PC-9 (cell line): ENCODE measurements at regions not wholly inside any gene's neighbourhood (a gene's known extent, or its start where the extent isn't known, plus 50 kb on each side); places are given as distances from the start of the nearest gene placed in this dataset.

Experiments used
- BruUV-seq: library from RNA; stranded (reverse); fragments of 400-500 nt; replicated peaks from 2 replicates; lab custom pipeline; 2021; lab: Mats Ljungman, UMichigan
- CTCF ChIA-PET: fragments of 300-600 bp; sonication (Branson Sonifier 250); formaldehyde crosslinking; loops from one replicate; lab custom pipeline; 2022; ENCODE audit warnings: antibody characterized with exemption; lab: Charles Lee
- POLR2A ChIA-PET: fragments of 300-600 bp; sonication (Branson Sonifier 250); formaldehyde crosslinking; loops from one replicate; lab custom pipeline; 2022; ENCODE audit warnings: antibody characterized with exemption; ENCODE audit not compliant: unreplicated experiment; lab: Charles Lee
- DNase-seq, 2 experiments: peaks; one replicate each; pipeline versions ENCODE4 v3.0.0 to v3.0.0-alpha.2; 2015 to 2022; ENCODE audit warnings: mixed read lengths in 1 of 2
- H2AFZ ChIP-seq: fragments of 200-600 bp; sonication (generic); 2 replicates; pipeline ENCODE4 v1.8.1; 2017; ENCODE audit warnings: antibody characterized with exemption
- H3F3A ChIP-seq: fragments of 200-600 bp; sonication (generic); 2 replicates; pipeline ENCODE4 v1.8.1; 2017; ENCODE audit warnings: antibody characterized with exemption, mild to moderate bottlenecking, low read depth; ENCODE audit not compliant: insufficient read depth
- H3K27ac ChIP-seq: fragments of 200-600 bp; sonication (generic); 2 replicates; pipeline ENCODE4 v1.6.1; 2016; ENCODE audit warnings: mixed run types
- H3K27me3 ChIP-seq: fragments of 200-600 bp; sonication (generic); 2 replicates; pipeline ENCODE4 v1.6.1; 2016; ENCODE audit warnings: low read depth, mixed run types; ENCODE audit not compliant: insufficient read depth
- H3K36me3 ChIP-seq: fragments of 200-600 bp; sonication (generic); 2 replicates; pipeline ENCODE4 v1.6.1; 2016; ENCODE audit warnings: low read depth, mixed run types
- H3K4me1 ChIP-seq: fragments of 200-600 bp; sonication (generic); replicated peaks from 2 replicates; pipeline ENCODE4 v1.6.1; 2016; ENCODE audit warnings: mixed run types; ENCODE audit not compliant: insufficient read depth
- H3K4me2 ChIP-seq: fragments of 200-600 bp; sonication (generic); 2 replicates; pipeline ENCODE4 v1.6.1; 2017; ENCODE audit warnings: mixed run types
- H3K4me3 ChIP-seq: fragments of 200-600 bp; sonication (generic); 2 replicates; pipeline ENCODE4 v1.6.1; 2016; ENCODE audit warnings: mixed run types
- H3K79me2 ChIP-seq: fragments of 200-600 bp; sonication (generic); 2 replicates; pipeline ENCODE4 v1.6.1; 2017; ENCODE audit warnings: low read depth, mixed run types
- H3K9me2 ChIP-seq: fragments of 200-600 bp; sonication (generic); 2 replicates; pipeline ENCODE4 v1.8.1; 2017; ENCODE audit warnings: mild to moderate bottlenecking; ENCODE audit not compliant: insufficient read depth
- H3K9me3 ChIP-seq: fragments of 200-600 bp; sonication (generic); 2 replicates; pipeline ENCODE4 v1.8.1; 2016; ENCODE audit warnings: low read depth; ENCODE audit not compliant: insufficient read depth
- H4K20me1 ChIP-seq: fragments of 200-600 bp; sonication (generic); 2 replicates; pipeline ENCODE4 v1.8.1; 2017; ENCODE audit not compliant: insufficient read depth
- CTCF ChIP-seq: fragments of 200-600 bp; sonication (generic); conservative IDR thresholded peaks from 2 replicates; pipeline ENCODE4 v1.6.1; 2017; ENCODE audit warnings: mixed run types, antibody characterized with exemption, mild to moderate bottlenecking, moderate library complexity
- EZH2 ChIP-seq: fragments of 200-600 bp; sonication (generic); IDR thresholded peaks from 2 replicates; pipeline ENCODE4 v1.8.0; 2017; ENCODE audit warnings: antibody characterized with exemption, low read depth
- intact Hi-C: fragments of 100-400 bp; cut with micrococcal nuclease; formaldehyde crosslinking; loops from one replicate; pipeline ENCODE4 v1.10.0; 2022; ENCODE audit not compliant: unreplicated experiment

GRCh38 chr15:97078591-97078990 is 748.1 kb downstream of the NR2F2 start:
- H3K36me3 ChIP-seq, result no peaks in the 10 kb centered on the region
- H3K9me3 ChIP-seq, result no peaks in the 10 kb centered on the region
- ChIA-PET POLR2A (no interaction called here), CTCF (no interaction called here)
- no peaks in the 10 kb centered on the region for H3K27me3 ChIP-seq
- H3F3A ChIP-seq, result no peaks in the 10 kb centered on the region
- TF ChIP-seq CTCF (no peak), EZH2 (no peak)
- H3K9me2 ChIP-seq, result no peaks in the 10 kb centered on the region
- H4K20me1 ChIP-seq, result no peaks in the 10 kb centered on the region
- intact Hi-C loops, result no loop called here
- no peak overlapping the region for H3K4me2 ChIP-seq
- no peak overlapping the region for H2AFZ ChIP-seq
- no peaks in the 10 kb centered on the region for H3K79me2 ChIP-seq
- H3K4me1 ChIP-seq, result no peaks in the 10 kb centered on the region
- no peak overlapping the region for H3K4me3 ChIP-seq
- no peak for DNase-seq
- no TSS peak for BruUV-seq
- H3K27ac ChIP-seq, result no peak overlapping the region

DNA sequence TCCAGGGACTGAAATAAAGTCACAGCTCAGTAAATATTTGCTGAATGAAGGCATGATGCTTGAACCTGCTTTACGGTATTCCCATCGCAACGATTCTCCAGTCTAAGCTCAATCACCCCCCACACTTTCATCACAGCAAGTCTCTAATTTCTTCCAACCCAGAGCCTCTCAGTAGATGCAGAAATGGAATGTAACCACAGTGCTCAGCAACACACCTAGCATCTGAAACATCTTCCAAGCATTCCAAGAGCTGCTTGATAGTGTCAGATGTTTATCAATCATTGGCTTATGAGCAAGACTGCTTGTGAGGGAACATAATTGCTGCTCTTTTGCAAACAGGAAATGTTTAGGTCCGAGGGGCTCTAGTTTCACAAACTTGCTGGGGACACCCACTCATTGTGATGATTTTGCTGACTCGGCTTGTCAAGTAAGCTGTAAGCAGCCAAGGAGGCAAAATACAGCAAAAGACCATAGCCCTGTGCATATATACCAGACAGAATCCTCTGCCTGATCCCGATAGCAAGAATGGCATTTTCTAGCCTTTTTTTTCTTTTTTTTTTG is 751.2 kb downstream of the NR2F2 start:
- no peaks in the 10 kb centered on the region for H3K9me3 ChIP-seq
- no peak overlapping the region for H2AFZ ChIP-seq
- no peak for DNase-seq
- H4K20me1 ChIP-seq, result no peaks in the 10 kb centered on the region
- no TSS peak for BruUV-seq
- H3K79me2 ChIP-seq, result no peaks in the 10 kb centered on the region
- ChIA-PET POLR2A (no interaction called here), CTCF (no interaction called here)
- no peak overlapping the region for H3K27ac ChIP-seq
- no peaks in the 10 kb centered on the region for H3K4me1 ChIP-seq
- no peaks in the 10 kb centered on the region; the same call in 1 of the 2 replicates for H3K27me3 ChIP-seq
- TF ChIP-seq CTCF (no peak), EZH2 (no peak)
- no peaks in the 10 kb centered on the region for H3K9me2 ChIP-seq
- intact Hi-C loops, result no loop called here
- H3F3A ChIP-seq, result no peaks in the 10 kb centered on the region
- H3K4me2 ChIP-seq, result no peak overlapping the region
- H3K4me3 ChIP-seq, result no peak overlapping the region
- no peaks in the 10 kb centered on the region for H3K36me3 ChIP-seq

- DNase-seq, result no peak
- TF ChIP-seq CTCF (no peak), EZH2 (no peak)
- BruUV-seq, result no TSS peak
- no peaks in the 10 kb centered on the region for H3K79me2 ChIP-seq
- H3K4me3 ChIP-seq, result no peak overlapping the region
- ChIA-PET POLR2A (no interaction called here), CTCF (no interaction called here)
- H3K4me2 ChIP-seq, result no peak overlapping the region
- H3K9me2 ChIP-seq, result no peaks in the 10 kb centered on the region
- H3K27ac ChIP-seq, result no peak overlapping the region
- intact Hi-C loops, result no loop called here
- H3K4me1 ChIP-seq, result no peaks in the 10 kb centered on the region
- no peaks in the 10 kb centered on the region for H3K36me3 ChIP-seq
- no peak overlapping the region for H2AFZ ChIP-seq
- H3K27me3 ChIP-seq, result no peaks in the 10 kb centered on the region; the same call in 1 of the 2 replicates
- no peaks in the 10 kb centered on the region for H4K20me1 ChIP-seq
- H3K9me3 ChIP-seq, result no peaks in the 10 kb centered on the region
- no peaks in the 10 kb centered on the region for H3F3A ChIP-seq
Measured at GRCh38 chr15:97082830-97083229, 752.3 kb downstream of the NR2F2 start.
